GM12875 (cell line): ENCODE measurements at regions not wholly inside any gene's neighbourhood (a gene's known extent, or its start where the extent isn't known, plus 50 kb on each side); places are given as distances from the start of the nearest gene placed in this dataset.

Source experiments
- H3K4me3 ChIP-seq: one replicate; pipeline ENCODE4 v1.5.1; 2011; ENCODE audit warnings: low read depth, low read length, control low read depth
- CTCF ChIP-seq: IDR thresholded peaks from 2 replicates; pipeline ENCODE4 v1.5.1; 2011; ENCODE audit warnings: low read depth, mild to moderate bottlenecking, control low read depth, inconsistent platforms, low read length, moderate library complexity, borderline replicate concordance; ENCODE audit not compliant: insufficient read depth

DNA sequence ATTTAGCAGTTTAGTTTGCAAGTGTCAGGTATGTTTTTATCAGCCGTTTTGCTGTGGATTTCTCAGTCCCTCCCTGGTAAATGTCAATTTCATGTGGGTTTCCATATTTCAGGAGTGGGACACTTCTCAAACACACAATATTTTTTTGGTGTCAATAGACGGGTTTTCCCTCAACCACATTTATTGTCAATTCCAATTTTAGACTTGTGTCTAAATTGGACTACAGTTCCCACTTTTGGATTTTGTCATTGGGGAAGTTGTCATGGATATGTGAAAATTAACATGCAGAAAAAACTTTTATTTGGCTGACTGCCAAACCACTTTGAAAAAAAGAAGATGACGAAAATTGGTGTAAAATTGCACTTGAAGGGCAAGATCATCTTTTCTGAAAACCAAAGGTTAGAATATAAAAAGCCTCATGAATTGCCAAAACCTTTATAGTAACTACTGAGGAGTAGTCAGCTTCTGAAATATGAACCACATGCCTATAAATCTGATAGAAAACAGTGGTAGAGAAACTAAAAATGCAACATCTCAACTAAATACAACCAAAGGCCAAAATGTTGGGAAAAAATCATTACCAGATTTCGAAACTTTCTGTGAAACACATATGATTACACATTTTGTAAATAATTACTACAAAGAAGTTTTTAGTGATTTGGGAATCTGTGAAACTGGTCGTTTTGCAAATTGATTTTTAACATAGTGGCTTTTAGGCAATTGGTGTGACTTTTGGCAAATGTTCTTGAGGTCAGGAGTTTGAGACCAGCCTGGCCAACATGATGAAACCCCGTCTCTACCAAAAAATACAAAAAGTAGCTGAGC is 106.4 kb downstream of the BCL2L11 start:
- H3K4me3 ChIP-seq, result no peak overlapping the region
- no peak for TF ChIP-seq CTCF

DNA sequence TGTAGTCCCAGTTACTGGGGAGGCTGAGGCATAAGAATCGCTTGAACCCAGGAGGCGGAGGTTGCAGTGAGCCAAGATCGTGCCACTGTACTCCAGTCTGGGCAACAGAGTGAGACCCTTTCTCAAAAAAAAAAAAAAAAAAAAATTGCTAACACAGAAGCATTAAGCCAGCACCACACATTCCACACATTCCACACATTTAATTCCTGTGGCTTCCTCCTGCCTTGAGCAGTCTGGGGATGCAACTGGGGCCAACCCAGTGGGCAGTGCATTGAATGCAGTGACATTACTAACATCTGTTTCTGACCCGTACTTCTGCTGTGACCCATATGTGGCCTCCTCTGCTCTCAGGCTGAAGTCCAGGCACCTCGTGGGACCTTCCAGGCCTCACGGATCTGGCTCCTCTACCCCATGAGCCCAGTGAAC is 107.0 kb downstream of the BCL2L11 start:
- no peak overlapping the region for H3K4me3 ChIP-seq
- TF ChIP-seq CTCF, result no peak

GRCh38 chr2:111231532-111232252 is 111.0 kb downstream of the BCL2L11 start:
- no peak for TF ChIP-seq CTCF
- no peak overlapping the region for H3K4me3 ChIP-seq

DNA sequence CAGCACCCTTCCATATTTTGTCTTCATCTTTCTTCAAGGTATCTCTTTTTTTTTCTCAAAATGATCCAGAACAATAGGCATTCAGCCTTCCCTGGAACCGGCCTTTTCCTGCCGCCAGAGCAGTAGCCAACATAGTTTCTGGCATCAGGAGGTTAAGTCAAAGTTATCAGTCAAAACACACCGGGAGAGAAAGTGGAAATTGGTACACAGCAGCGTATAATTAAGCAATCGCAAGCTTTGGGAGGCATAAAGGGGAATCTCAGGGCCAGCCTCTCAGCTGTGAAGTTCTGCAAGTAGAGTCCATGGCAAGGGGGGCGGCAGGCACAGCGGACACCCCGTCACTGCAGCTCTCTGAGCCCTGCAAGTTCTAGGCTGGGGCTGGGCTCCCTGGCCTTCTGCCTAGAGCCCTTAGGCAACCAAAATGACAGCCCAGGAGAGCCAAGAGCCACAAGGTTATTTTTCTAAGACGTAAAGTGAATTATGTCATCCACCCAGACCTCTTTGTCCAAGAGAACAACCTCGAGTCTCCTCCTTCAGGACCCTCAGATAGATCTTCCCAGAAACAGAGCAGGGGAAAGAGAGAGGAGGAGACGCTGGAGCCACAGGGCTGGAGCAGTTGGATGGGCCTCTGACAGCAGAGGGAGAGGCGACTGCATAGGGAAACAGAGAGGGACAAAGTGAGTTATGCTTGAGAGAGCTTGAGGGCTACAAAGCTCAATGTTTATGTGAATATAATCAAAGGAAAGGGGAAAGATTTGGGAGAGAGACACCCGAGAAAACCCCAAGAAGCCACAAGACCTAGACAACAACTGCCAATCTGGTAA is 114.7 kb downstream of the BCL2L11 start:
- no peak overlapping the region for H3K4me3 ChIP-seq
- TF ChIP-seq CTCF, result no peak

GRCh38 chr2:111236025-111236424 is 115.3 kb downstream of the BCL2L11 start:
- TF ChIP-seq CTCF, result no peak
- no peak overlapping the region for H3K4me3 ChIP-seq

- no peak overlapping the region for H3K4me3 ChIP-seq
- no peak for TF ChIP-seq CTCF
Observed at GRCh38 chr2:111238296-111238695, 117.6 kb downstream of the BCL2L11 start.
